RKO (cell line): ENCODE measurements at regions not wholly inside any gene's neighbourhood (a gene's known extent, or its start where the extent isn't known, plus 50 kb on each side); places are given as distances from the start of the nearest gene placed in this dataset.

Source experiments
- DNase-seq: peaks from one replicate; pipeline ENCODE4 v3.0.0-alpha.2; 2016; ENCODE audit warnings: low spot score

GRCh38 chr15:31752905-31753304 lies 277.4 kb upstream of the CHRNA7 start:
- DNase-seq = no peak

GRCh38 chr15:31758126-31758525 lies 272.2 kb upstream of the CHRNA7 start:
- DNase-seq = peak; percentile 62

GRCh38 chr15:31768055-31768454 lies 262.3 kb upstream of the CHRNA7 start:
- no peak for DNase-seq

- DNase-seq = no peak
Observed at GRCh38 chr15:31774045-31774444, 256.3 kb upstream of the CHRNA7 start.

GRCh38 chr15:31776039-31776438 lies 254.3 kb upstream of the CHRNA7 start:
- DNase-seq = no peak

GRCh38 chr15:31781261-31781660 lies 249.1 kb upstream of the CHRNA7 start:
- DNase-seq = no peak

- no peak for DNase-seq
Observed at GRCh38 chr15:31782016-31782783, 248.1 kb upstream of the CHRNA7 start.

- DNase-seq = no peak
Observed at GRCh38 chr15:31782951-31783350, 247.4 kb upstream of the CHRNA7 start.

- no peak for DNase-seq
Observed at GRCh38 chr15:31786360-31786759, 244.0 kb upstream of the CHRNA7 start.

- no peak for DNase-seq
Observed at GRCh38 chr15:31788104-31788503, 242.2 kb upstream of the CHRNA7 start.

GRCh38 chr15:31792611-31793199 lies 237.6 kb upstream of the CHRNA7 start:
- no peak for DNase-seq

- no peak for DNase-seq
Observed at GRCh38 chr15:31799319-31799714, 231.0 kb upstream of the CHRNA7 start.

- DNase-seq = no peak
Observed at GRCh38 chr15:31799715-31800321, 230.5 kb upstream of the CHRNA7 start.

GRCh38 chr15:31801152-31801551 lies 229.2 kb upstream of the CHRNA7 start:
- DNase-seq = no peak

GRCh38 chr15:31802761-31803160 lies 227.6 kb upstream of the CHRNA7 start:
- DNase-seq = no peak

- DNase-seq = peak; percentile 23
Observed at GRCh38 chr15:31803388-31803884, 226.9 kb upstream of the CHRNA7 start.

GRCh38 chr15:31805090-31805662 lies 225.1 kb upstream of the CHRNA7 start:
- no peak for DNase-seq

- DNase-seq = no peak
Observed at GRCh38 chr15:31806106-31806505, 224.2 kb upstream of the CHRNA7 start.

- no peak for DNase-seq
Observed at GRCh38 chr15:31811641-31812040, 218.7 kb upstream of the CHRNA7 start.

GRCh38 chr15:31814082-31814481 lies 216.2 kb upstream of the CHRNA7 start:
- no peak for DNase-seq

GRCh38 chr15:31815411-31816155 lies 214.7 kb upstream of the CHRNA7 start:
- no peak for DNase-seq

- no peak for DNase-seq
Observed at GRCh38 chr15:31822463-31822862, 207.9 kb upstream of the CHRNA7 start.
